IMR-90 (cell line): ENCODE measurements at regions not wholly inside any gene's neighbourhood (a gene's known extent, or its start where the extent isn't known, plus 50 kb on each side); places are given as distances from the start of the nearest gene placed in this dataset.

Experiments used
- ATAC-seq: fragments of 200-7000 bp; cut with Tn5 transposase; 2 replicates; pipeline ENCODE4 v1.9.1; 2020; ENCODE audit warnings: low read depth, mild to moderate bottlenecking, moderate library complexity
- BruUV-seq: library from RNA; stranded (reverse); fragments of 400-500 nt; replicated peaks from 2 replicates; lab custom pipeline; 2021; lab: Mats Ljungman, UMichigan
- CTCF ChIA-PET: fragments of 300-600 bp; formaldehyde crosslinking; extraction: SDS; loops from one replicate; lab custom pipeline; 2021; ENCODE audit warnings: antibody characterized with exemption; lab: Yijun Ruan, JAX
- POLR2A ChIA-PET: fragments of 300-600 bp; sonication (Branson Sonifier 250); formaldehyde crosslinking; loops from one replicate; lab custom pipeline; 2022; ENCODE audit warnings: antibody characterized with exemption; ENCODE audit not compliant: unreplicated experiment; lab: Charles Lee
- DNase-seq: peaks from one replicate; pipeline ENCODE4 v3.0.0; 2013
- H2AFZ ChIP-seq: replicated peaks from 2 replicates; pipeline ENCODE3; 2013; ENCODE audit warnings: low read length, mild to moderate bottlenecking; ENCODE audit not compliant: poor library complexity
- H2AK5ac ChIP-seq: 2 replicates; pipeline ENCODE4 v1.6.1; 2013; ENCODE audit warnings: low read depth, low read length, inconsistent platforms
- H2AK9ac ChIP-seq: replicated peaks from 2 replicates; pipeline ENCODE3; 2013; ENCODE audit warnings: mild to moderate bottlenecking, low read depth, low read length, moderate library complexity; ENCODE audit not compliant: poor library complexity
- H2BK120ac ChIP-seq: 2 replicates; pipeline ENCODE4 v1.6.1; 2013; ENCODE audit warnings: low read depth, low read length, inconsistent platforms
- H2BK15ac ChIP-seq: 3 replicates; pipeline ENCODE4 v1.6.1; 2013; ENCODE audit warnings: low read depth, low read length, inconsistent platforms
- H2BK20ac ChIP-seq: 2 replicates; pipeline ENCODE4 v1.6.1; 2013; ENCODE audit warnings: low read depth, mild to moderate bottlenecking, inconsistent platforms, low read length, moderate library complexity
- H2BK5ac ChIP-seq: 2 replicates; pipeline ENCODE4 v1.6.1; 2013; ENCODE audit warnings: mild to moderate bottlenecking, low read depth, low read length, inconsistent platforms; ENCODE audit not compliant: poor library complexity, severe bottlenecking
- H3K14ac ChIP-seq: replicated peaks from 2 replicates; pipeline ENCODE4 v1.6.1; 2013; ENCODE audit warnings: low read depth, low read length, inconsistent platforms
- H3K18ac ChIP-seq: 2 replicates; pipeline ENCODE4 v1.6.1; 2013; ENCODE audit warnings: low read depth, low read length, control low read depth
- H3K23ac ChIP-seq: 2 replicates; pipeline ENCODE4 v1.6.1; 2013; ENCODE audit warnings: low read depth, low read length, inconsistent platforms
- H3K27ac ChIP-seq: 2 replicates; pipeline ENCODE4 v1.5.1; 2013; ENCODE audit warnings: mild to moderate bottlenecking, control low read depth, low read length; ENCODE audit not compliant: insufficient read depth
- H3K27me3 ChIP-seq: 2 replicates; pipeline ENCODE4 v1.6.1; 2013; ENCODE audit warnings: low read length; ENCODE audit not compliant: control insufficient read depth, insufficient read depth
- H3K36me3 ChIP-seq: 2 replicates; pipeline ENCODE4 v1.6.1; 2013; ENCODE audit warnings: low read length, mixed read lengths; ENCODE audit not compliant: control insufficient read depth, insufficient read depth
- H3K4ac ChIP-seq: 2 replicates; pipeline ENCODE4 v1.6.1; 2013; ENCODE audit warnings: low read depth, low read length, inconsistent platforms
- H3K4me1 ChIP-seq: 2 replicates; pipeline ENCODE4 v1.6.1; 2013; ENCODE audit warnings: low read length, mixed read lengths; ENCODE audit not compliant: control insufficient read depth, insufficient read depth
- H3K4me2 ChIP-seq: 2 replicates; pipeline ENCODE4 v1.6.1; 2013; ENCODE audit warnings: low read depth, mild to moderate bottlenecking, control low read depth, low read length, moderate library complexity
- H3K4me3 ChIP-seq: 2 replicates; pipeline ENCODE4 v1.5.1; 2013; ENCODE audit warnings: low read depth, mild to moderate bottlenecking, control low read depth, low read length, moderate library complexity; ENCODE audit not compliant: insufficient read depth
- H3K56ac ChIP-seq: 2 replicates; pipeline ENCODE4 v1.6.1; 2013; ENCODE audit warnings: low read length, inconsistent platforms; ENCODE audit not compliant: insufficient read depth; ENCODE audit errors: extremely low read depth
- H3K79me1 ChIP-seq, 2 experiments: 2 replicates each; pipeline ENCODE4 v1.6.1; 2013; ENCODE audit warnings: low read length in 2 of 2, inconsistent platforms in 1 of 2, low read depth in 1 of 2
- H3K9ac ChIP-seq: 2 replicates; pipeline ENCODE4 v1.6.1; 2013; ENCODE audit warnings: low read depth, low read length, control low read depth
- H3K9me1 ChIP-seq: 2 replicates; pipeline ENCODE4 v1.6.1; 2013; ENCODE audit warnings: low read length, inconsistent platforms; ENCODE audit not compliant: insufficient read depth
- H3K9me3 ChIP-seq: 2 replicates; pipeline ENCODE4 v1.6.1; 2013; ENCODE audit warnings: low read length; ENCODE audit not compliant: control insufficient read depth, insufficient read depth
- H4K20me1 ChIP-seq: 2 replicates; pipeline ENCODE4 v1.6.1; 2013; ENCODE audit warnings: low read length, inconsistent platforms; ENCODE audit not compliant: insufficient read depth
- H4K5ac ChIP-seq: 2 replicates; pipeline ENCODE4 v1.6.1; 2013; ENCODE audit warnings: mild to moderate bottlenecking, low read depth, low read length, control low read depth
- H4K8ac ChIP-seq, 2 experiments: 2 replicates each; pipeline ENCODE4 v1.6.1; 2013; ENCODE audit warnings: low read depth in 2 of 2, low read length in 2 of 2, control low read depth in 1 of 2, inconsistent platforms in 1 of 2
- H4K91ac ChIP-seq: 2 replicates; pipeline ENCODE4 v1.6.1; 2013; ENCODE audit warnings: low read depth, low read length, inconsistent platforms; ENCODE audit not compliant: insufficient read depth
- BHLHE40 ChIP-seq: fragments of 150-350 bp; IDR thresholded peaks from 2 replicates; pipeline ENCODE4 v1.6.1; 2016; ENCODE audit warnings: mild to moderate bottlenecking, low read depth, low read length
- CEBPB ChIP-seq: IDR thresholded peaks from 2 replicates; pipeline ENCODE4 v1.6.1; 2012; ENCODE audit warnings: low read depth, low read length, improper control_type of control experiment
- MAFK ChIP-seq: IDR thresholded peaks from 2 replicates; pipeline ENCODE4 v1.6.1; 2012; ENCODE audit warnings: low read depth, low read length, improper control_type of control experiment
- MAZ ChIP-seq: IDR thresholded peaks from 2 replicates; pipeline ENCODE4 v1.6.1; 2012; ENCODE audit warnings: low read depth, mild to moderate bottlenecking, low read length, improper control_type of control experiment, moderate library complexity, borderline replicate concordance
- POLR2A ChIP-seq: IDR thresholded peaks from 2 replicates; pipeline ENCODE4 v1.6.1; 2012; ENCODE audit warnings: mild to moderate bottlenecking, low read depth, low read length
- RFX5 ChIP-seq: IDR thresholded peaks from 2 replicates; pipeline ENCODE4 v1.8.0; 2012; ENCODE audit warnings: low read depth, mild to moderate bottlenecking, low read length, moderate library complexity
- WGBS, 2 experiments: methylation state at CpG; one replicate each; pipeline versions ENCODE4 v1.1.5 to v1.1.7; 2013; ENCODE audit warnings: missing lambda C conversion rate in 2 of 2; ENCODE audit not compliant: insufficient read length in 1 of 2; ENCODE audit errors: extremely low coverage in 2 of 2; 5-methylcytosine and 5-hydroxymethylcytosine counted together
- dilution Hi-C: fragments of 300-500 bp; cut with HindIII; formaldehyde crosslinking; loops from one replicate; pipeline ENCODE4 v1.14.3; 2018; ENCODE audit warnings: low sequenced_read_pairs; ENCODE audit not compliant: unreplicated experiment
- in situ Hi-C: fragments of 300-500 bp; cut with MboI; formaldehyde crosslinking; loops from 3 replicates; pipeline ENCODE4 v1.14.3; 2019; ENCODE audit warnings: low sequenced_read_pairs, inconsistent platforms, mixed read lengths
- intact Hi-C: fragments of 100-400 bp; cut with micrococcal nuclease; formaldehyde crosslinking; loops from 2 replicates; pipeline ENCODE4 v1.10.0; 2022
- TF ChIP-seq, protein P1 (sequence below): fragments of 150-350 bp; IDR thresholded peaks from 2 replicates; pipeline ENCODE4 v1.6.1; 2017; ENCODE audit warnings: mild to moderate bottlenecking, antibody characterized with exemption, low read length, low read depth

DNA sequence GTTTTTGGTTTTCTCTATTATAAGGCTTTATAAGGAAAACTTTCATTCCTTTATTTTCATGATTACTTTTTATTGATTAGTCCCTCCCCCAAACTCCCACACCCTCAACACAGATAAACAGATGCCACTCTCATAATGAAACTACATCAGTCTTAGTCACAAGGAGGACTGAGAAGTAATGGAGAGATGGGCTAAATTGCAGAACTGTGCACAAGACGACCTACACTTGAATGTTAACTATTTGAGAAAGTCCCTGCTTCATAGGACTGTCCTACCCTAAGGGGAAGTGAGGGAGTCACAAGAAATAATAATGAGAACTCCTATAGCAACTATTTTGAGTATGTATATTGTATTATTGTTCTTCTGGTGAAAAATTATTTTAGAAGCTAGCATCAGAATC is 360.8 kb downstream of the RBM43 start:
- H3K79me1 ChIP-seq = no peaks in the 10 kb centered on the region
- POLR2A ChIA-PET = no interaction called here
- H3K4me2 ChIP-seq = no peak overlapping the region
- H2BK20ac ChIP-seq = no peak overlapping the region
- H3K27ac ChIP-seq = no peak overlapping the region
- no peak overlapping the region for H2BK5ac ChIP-seq
- H4K91ac ChIP-seq = no peak overlapping the region
- no peak overlapping the region for H4K8ac ChIP-seq
- H3K4me1 ChIP-seq = no peaks in the 10 kb centered on the region
- no peak overlapping the region for H2AK5ac ChIP-seq
- no peaks in the 10 kb centered on the region for H3K36me3 ChIP-seq
- H3K4me3 ChIP-seq = no peak overlapping the region
- H3K9me3 ChIP-seq = peaks cover 24% of the 10 kb centered on the region
- H3K14ac ChIP-seq = no peak overlapping the region
- no peak overlapping the region for H3K9ac ChIP-seq
- H3K9me1 ChIP-seq = no peaks in the 10 kb centered on the region
- H2BK120ac ChIP-seq = no peak overlapping the region
- TF ChIP-seq BHLHE40 (no peak), MAFK (no peak), MAZ (no peak), RFX5 (no peak), CEBPB (no peak), POLR2A (no peak)
- TF ChIP-seq, protein P1, sequence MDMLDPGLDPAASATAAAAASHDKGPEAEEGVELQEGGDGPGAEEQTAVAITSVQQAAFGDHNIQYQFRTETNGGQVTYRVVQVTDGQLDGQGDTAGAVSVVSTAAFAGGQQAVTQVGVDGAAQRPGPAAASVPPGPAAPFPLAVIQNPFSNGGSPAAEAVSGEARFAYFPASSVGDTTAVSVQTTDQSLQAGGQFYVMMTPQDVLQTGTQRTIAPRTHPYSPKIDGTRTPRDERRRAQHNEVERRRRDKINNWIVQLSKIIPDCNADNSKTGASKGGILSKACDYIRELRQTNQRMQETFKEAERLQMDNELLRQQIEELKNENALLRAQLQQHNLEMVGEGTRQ = no peak
- in situ Hi-C loops (loop anchor here (25.0 kb wide), 1 partner anchor 1314 kb away; the partner anchor contains the start of gene MMADHC), dilution Hi-C loops (no loop called here), intact Hi-C loops (no loop called here)
- H2AK9ac ChIP-seq = no peak overlapping the region
- H4K5ac ChIP-seq = no peak overlapping the region
- no CpG with 5 or more reads among the region's 1 CpG for WGBS, 2 experiments
- no TSS peak for BruUV-seq
- no peak overlapping the region for H3K56ac ChIP-seq
- CTCF ChIA-PET = no interaction called here
- H3K18ac ChIP-seq = no peak overlapping the region
- DNase-seq = no peak
- H2BK15ac ChIP-seq = no peak overlapping the region
- H2AFZ ChIP-seq = no peak overlapping the region
- H3K4ac ChIP-seq = no peak overlapping the region
- ATAC-seq = no peak
- no peak overlapping the region for H3K23ac ChIP-seq
- H3K27me3 ChIP-seq = no peaks in the 10 kb centered on the region
- no peaks in the 10 kb centered on the region for H4K20me1 ChIP-seq
